ENCODE measurements at regions not wholly inside any gene's neighbourhood (a gene's known extent, or its start where the extent isn't known, plus 50 kb on each side); places are given as distances from the start of the nearest gene placed in this dataset.

GRCh38 chr1:244967159-244967558, 102.8 kb upstream of the HNRNPU start:
- TF ChIP-seq CTCF (IDR thresholded peaks at IDR 0.05) (no peak), POLR2A (IDR thresholded peaks at IDR 0.05) (no peak)

Data from adrenal gland (tissue), 5 donors.